MM.1S (cell line): ENCODE measurements at regions not wholly inside any gene's neighbourhood (a gene's known extent, or its start where the extent isn't known, plus 50 kb on each side); places are given as distances from the start of the nearest gene placed in this dataset.

ENCODE experiments used
- CTCF ChIP-seq: fragments of 300-600 bp; sonication (generic); IDR thresholded peaks from 2 replicates; pipeline ENCODE4 v1.5.1; 2016; ENCODE audit warnings: antibody characterized with exemption, low read length, mixed read lengths
- EZH2 ChIP-seq: fragments of 300-600 bp; sonication (generic); optimal IDR thresholded peaks from 2 replicates; pipeline ENCODE3; 2017; ENCODE audit warnings: low read depth, mild to moderate bottlenecking, antibody characterized with exemption, low read length, mixed read lengths

GRCh38 chr7:80991654-80992053, 72.8 kb upstream of the SEMA3C start:
- TF ChIP-seq CTCF (no peak), EZH2 (no peak)
